ENCODE measurements at regions not wholly inside any gene's neighbourhood (a gene's known extent, or its start where the extent isn't known, plus 50 kb on each side); places are given as distances from the start of the nearest gene placed in this dataset.

- DNase-seq (ENCODE audit: low read depth): no peak
Observed at GRCh38 chr13:89571676-89572075, 1775.8 kb upstream of the MIR17HG start.

GRCh38 chr13:89574077-89574476, 1773.4 kb upstream of the MIR17HG start:
- no peak for DNase-seq (ENCODE audit: low read depth)

GRCh38 chr13:89577301-89577700, 1770.2 kb upstream of the MIR17HG start:
- no peak for DNase-seq (ENCODE audit: low read depth)

DNA sequence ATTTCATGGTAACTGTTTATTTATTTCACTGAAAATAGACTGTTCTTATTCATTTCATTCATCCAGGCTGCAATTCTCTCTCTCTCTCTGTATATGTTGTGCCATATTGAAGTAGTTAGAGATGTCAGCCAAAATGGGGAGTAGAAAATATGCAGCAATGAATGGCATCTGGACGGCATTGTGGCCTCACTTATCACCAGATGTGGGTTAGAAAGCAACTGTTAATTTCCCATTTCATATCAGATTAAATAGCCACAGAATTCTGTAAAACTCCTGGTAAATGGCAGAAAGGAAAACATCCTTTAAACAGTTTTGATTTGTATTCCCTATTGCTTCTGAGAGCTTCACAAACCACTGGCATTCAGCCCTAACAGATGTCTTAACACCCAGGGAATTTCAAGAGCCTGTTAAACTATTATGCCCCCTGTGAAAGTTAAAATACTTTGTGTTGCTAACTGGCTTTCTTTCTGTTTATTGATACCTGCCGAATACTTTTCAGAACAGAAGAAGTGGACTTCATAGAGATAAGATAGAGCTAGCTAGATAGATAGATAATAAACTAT, 1763.3 kb upstream of the MIR17HG start:
- peak; percentile 8 for DNase-seq (ENCODE audit: low read depth)

DNA sequence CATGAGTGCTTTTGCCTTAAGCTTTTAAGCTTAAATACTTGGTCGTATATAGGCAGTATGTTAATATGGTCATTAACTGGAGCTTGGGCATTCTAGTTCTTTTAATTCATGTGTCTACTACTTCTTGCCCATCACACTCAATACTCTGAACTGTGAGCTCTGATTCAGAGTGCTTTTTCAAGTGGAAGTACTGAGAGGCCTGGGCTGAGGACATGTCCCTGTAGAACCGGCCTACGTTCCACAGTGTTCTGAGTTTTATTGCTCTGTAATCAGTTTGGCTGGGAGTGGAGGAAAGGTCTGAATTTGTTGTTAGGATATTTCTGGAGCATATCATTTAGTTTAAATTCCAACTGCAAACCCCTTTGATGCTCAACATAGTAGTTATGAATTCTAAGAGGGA, 1744.8 kb upstream of the MIR17HG start:
- no peak for DNase-seq (ENCODE audit: low read depth)

DNA sequence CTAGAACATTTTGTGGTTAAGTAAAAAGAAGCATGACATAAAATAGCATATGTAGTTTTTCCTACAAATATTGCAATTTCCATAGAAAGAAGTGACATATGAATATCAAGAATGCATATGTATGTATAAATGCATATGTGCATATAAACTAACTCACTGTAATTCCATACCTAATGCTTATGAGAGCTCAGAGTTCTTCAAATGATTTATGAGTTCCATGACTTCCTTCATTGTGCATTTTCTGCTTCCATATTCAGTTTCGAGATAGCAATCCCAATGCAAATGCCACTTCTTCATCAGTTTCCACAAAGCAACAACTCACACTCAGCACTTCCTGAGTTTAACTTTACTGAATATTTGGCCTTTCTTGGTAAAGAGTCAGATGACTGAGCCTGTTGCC, 1744.3 kb upstream of the MIR17HG start:
- DNase-seq (ENCODE audit: low read depth): no peak

- DNase-seq (ENCODE audit: low read depth): no peak
Observed at GRCh38 chr13:89609318-89609717, 1738.2 kb upstream of the MIR17HG start.

DNA sequence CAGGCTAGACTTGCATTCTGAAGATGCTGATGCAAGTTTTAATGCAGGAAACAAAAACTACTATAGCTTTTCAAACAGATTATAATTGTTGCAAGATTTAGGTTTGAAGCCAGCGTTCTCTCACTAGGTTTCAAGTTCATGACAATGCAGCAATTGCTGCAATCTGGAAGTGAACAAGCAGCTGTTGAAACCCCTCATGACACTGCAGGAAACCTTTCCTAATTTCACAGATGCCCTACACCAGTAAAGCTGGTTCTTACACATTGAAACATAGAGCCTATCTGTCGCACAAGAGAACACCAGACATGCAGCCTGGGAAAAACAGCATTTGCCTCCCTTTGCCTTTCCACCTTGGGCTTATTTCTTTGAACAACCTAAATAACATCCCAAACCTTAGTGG, 1737.2 kb upstream of the MIR17HG start:
- no peak for DNase-seq (ENCODE audit: low read depth)

- DNase-seq (ENCODE audit: low read depth): no peak
Observed at GRCh38 chr13:89610881-89611280, 1736.6 kb upstream of the MIR17HG start.

GRCh38 chr13:89627996-89628395, 1719.5 kb upstream of the MIR17HG start:
- DNase-seq (ENCODE audit: low read depth): no peak

DNA sequence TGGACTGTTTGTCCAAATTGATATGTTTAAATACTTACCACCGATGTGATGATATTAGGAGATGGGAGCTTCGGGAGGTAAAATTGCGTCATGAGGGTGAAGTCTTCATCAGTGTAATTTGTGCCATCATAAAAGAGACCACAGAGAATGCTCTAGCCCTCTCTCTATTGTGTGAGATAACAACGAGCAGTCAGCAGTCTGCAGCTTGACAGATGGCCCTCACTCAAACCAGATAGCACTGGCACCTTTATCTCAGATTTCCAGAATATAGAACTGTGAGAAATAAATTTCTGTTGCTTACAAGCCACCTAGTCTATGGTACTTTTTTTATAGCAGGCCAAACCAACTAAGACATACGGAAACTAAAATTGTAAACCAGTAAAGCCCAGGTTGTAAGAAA, 1718.9 kb upstream of the MIR17HG start:
- no peak for DNase-seq (ENCODE audit: low read depth)

GRCh38 chr13:89650226-89650625, 1697.3 kb upstream of the MIR17HG start:
- no peak for DNase-seq (ENCODE audit: low read depth)

- no peak for DNase-seq (ENCODE audit: low read depth)
Observed at GRCh38 chr13:89660752-89661151, 1686.7 kb upstream of the MIR17HG start.

- DNase-seq (ENCODE audit: low read depth): no peak
Observed at GRCh38 chr13:89673789-89674311, 1673.6 kb upstream of the MIR17HG start.

DNA sequence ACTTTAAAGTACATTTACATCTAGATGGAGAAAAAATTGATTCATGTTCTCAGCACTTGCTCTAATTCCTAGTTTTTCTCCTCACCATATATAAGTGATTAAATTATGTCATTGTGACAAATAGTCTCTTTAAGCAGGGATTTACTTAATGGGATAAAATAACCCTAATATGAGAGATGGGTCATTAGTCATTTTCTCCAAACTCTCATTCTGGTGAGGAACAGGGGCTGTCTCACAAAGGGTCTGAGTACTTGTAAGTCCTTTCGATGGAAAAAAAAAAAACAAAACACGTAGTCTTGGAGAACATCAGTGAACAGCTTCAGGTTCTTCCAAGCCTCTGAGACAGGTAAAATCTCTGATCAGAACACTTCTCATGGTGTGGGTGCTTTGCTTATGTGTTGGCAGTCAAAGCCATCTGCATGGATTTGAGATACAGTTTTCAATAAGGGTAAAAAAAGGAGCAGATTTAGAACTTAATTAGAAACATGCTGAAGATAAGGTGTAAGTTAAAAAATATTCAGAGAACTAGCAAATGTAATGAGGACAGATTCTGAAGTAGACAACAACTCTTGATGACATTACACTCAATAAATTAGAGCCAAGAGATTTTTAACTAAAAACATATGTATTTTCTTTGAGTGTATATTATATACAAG, 1668.9 kb upstream of the MIR17HG start:
- DNase-seq (ENCODE audit: low read depth): no peak

GRCh38 chr13:89684896-89685295, 1662.6 kb upstream of the MIR17HG start:
- DNase-seq (ENCODE audit: low read depth): no peak

GRCh38 chr13:89686171-89686570, 1661.3 kb upstream of the MIR17HG start:
- DNase-seq (ENCODE audit: low read depth): no peak

DNA sequence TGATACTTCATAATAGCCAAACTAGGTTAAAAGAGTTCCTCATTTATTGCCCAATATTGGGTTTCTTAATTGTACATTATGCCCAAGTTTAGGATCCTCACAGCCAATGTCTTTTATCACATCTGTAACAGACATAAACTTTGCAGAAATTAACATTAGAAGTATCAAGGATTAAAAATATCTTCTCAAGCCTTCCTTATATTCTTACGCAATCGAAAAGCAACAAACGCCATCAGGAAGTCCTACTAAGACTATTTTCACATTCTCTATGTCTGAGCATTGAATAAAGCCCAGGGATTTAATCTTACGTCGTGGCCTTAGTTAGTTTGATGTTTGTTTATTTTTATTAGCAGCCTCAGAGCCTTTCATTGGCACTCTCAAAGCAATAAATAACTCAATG, 1660.4 kb upstream of the MIR17HG start:
- no peak for DNase-seq (ENCODE audit: low read depth)

DNA sequence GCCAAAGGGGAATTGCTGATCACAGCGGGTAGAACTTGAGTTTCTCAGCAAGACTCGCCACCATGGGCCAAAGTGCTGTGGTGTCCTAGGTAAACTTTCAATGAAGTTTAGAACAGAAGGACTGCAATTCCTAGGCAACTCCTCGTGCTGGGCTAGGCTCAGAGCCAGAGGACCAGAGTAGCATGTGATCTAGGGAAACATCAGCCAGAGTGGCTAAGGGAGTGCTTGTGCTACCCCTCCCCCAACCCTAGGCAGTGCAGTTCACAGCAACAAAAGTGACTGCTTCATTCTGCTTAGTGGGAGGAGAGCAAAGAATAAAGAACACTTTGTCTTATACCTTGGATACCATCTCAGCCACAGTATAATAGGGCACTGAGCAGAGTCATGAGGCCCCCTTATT, 1658.6 kb upstream of the MIR17HG start:
- no peak for DNase-seq (ENCODE audit: low read depth)

DNA sequence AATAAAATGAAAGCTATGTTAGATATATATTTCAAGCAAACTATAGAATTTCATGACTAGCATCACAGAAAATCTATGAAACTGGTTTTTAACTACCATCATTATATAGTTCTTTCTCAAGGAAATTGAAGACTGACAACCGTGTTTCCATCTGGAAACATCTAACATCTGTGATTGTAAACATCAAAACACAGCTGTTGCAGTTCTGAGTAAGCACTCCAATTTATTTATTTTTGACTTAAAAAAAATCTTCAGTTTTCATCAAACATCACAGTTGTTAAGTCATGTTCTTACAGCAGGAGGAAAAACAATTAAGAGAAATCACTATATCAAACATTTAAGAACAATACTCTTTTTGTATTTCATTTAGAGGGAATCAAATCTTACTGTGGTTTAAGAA, 1653.0 kb upstream of the MIR17HG start:
- DNase-seq (ENCODE audit: low read depth): peak; percentile 13

GRCh38 chr13:89695343-89696257, 1651.9 kb upstream of the MIR17HG start:
- DNase-seq (ENCODE audit: low read depth): peak; percentile 13

DNA sequence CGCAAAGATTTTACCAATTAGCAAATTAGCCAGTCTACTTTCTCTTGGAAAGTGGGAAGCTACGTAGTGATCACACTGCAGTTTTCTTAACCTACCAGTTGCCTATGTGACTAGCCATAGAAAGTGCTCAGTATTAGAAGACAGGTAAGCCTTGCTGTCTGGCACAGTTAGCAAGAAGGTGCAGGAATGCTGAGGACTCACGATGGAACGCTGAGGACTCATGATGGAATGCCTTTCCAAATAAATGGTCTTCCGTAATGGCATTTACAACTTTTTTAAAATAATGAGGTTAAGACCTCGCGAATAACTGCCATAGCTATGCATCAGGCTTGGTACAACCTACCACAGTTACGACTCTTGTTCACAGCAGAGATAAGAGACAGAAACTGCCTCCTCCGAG, 1645.6 kb upstream of the MIR17HG start:
- no peak for DNase-seq (ENCODE audit: low read depth)

- DNase-seq (ENCODE audit: low read depth): no peak
Observed at GRCh38 chr13:89704040-89704439, 1643.4 kb upstream of the MIR17HG start.

Measured in forelimb muscle (tissue), 1 donor.